HG02973 (cell line): ENCODE measurements at regions not wholly inside any gene's neighbourhood (a gene's known extent, or its start where the extent isn't known, plus 50 kb on each side); places are given as distances from the start of the nearest gene placed in this dataset.

ENCODE experiments used
- ATAC-seq: cut with Tn5 transposase; IDR thresholded peaks from one replicate; pipeline ENCODE4 v1.9.1; 2021; ENCODE audit warnings: moderate library complexity; ENCODE audit not compliant: unreplicated experiment

DNA sequence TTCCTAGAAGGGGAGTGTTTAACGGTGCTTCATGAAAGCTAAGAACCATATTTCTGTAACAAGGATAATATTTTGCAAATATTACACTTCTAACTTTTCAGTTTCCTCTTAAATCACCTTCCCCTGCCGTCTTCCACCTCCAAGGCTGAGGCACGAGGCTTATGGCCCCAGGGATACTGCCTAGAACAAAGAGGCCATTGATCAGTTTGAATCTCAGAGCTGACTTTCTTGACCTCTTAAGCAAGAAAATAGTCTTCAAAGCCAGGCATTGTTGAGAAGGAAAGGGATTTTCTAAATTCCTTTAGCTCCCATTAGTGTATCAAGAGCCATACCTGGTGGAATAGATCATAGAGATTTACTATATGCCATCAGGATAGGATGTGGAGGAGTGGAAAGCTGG, 566.2 kb downstream of the BNC2 start:
- no peak for ATAC-seq

DNA sequence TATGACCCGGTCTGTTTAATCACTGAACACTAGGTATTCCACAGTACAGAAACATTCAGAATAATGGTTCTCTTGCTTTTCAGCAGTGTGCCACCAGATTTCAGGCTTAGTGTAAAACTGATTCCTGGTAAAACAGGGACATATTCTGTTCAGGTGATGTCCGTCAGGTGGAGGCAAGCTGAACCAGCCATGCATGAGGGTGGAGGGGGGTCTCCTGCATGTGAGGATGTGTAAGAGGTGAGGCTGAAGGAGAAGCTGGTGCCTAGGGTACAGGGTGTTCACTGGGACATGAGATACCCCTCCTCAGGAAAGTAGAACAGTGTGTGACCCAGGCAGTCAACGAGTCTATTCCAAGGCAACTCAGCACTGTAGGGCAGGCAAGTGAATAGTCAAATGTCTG, 563.9 kb downstream of the BNC2 start:
- no peak for ATAC-seq

DNA sequence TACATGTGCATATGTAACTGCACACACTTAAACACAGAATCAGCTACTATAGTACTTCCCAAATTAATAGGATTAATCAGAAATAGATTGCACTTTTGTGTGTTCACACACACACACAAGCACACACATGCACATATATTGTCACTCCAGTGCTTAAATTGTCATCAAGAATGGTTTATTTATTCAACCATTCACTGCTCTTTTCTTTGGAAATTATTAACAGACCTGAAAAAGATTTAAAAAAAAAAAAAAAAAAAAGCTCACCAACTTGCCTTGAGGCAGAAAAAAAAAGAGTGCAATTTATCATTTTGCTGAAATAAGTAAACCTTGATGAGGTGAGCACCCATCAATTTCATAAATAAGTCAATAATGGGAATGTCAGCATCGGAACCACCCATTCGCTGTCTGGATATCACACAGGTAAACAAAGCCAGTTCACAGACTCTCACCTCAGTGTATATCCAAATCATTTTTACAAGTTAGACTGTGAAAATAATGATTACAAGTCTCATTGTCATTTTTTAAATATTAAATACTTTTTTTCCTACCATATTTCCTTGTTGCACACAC, 562.8 kb downstream of the BNC2 start:
- ATAC-seq = no peak

DNA sequence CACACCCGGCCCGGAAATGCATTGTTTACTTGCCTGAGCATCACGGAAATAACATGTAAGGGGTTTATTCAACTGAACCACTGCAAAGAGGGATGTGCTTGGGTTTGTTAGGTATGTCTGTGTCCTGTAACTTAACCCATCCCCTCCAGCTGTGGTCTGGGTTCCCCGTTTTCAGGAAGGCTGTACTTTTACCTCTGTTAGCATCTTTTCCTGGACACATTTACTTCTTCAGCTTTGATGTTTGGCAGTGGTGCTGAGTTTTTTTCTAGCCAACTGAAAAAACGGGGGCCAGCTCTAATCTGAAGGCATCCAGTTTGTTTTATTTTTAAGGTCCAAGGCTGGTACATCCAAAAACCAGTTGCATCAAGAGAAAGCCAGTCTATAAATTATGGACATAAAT, 561.8 kb downstream of the BNC2 start:
- ATAC-seq = no peak

DNA sequence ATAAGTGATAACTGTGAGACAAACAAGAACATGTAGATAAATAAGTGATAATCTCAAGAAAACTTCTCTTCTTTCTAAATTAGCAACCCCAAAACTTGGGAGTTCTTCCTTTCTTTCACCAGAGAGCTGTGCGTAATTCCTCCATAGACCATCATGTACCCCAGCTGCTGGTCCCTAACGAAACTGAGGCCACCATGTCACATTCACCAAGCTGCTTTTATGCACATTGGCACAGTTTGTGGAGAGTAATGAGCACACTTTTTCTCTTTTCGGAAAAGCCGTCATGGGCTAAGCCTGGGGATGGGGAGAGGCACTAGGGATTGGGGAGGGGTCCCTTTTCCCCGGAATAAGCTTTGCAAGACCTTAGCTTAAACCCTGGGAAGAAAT, 561.4 kb downstream of the BNC2 start:
- ATAC-seq = no peak

DNA sequence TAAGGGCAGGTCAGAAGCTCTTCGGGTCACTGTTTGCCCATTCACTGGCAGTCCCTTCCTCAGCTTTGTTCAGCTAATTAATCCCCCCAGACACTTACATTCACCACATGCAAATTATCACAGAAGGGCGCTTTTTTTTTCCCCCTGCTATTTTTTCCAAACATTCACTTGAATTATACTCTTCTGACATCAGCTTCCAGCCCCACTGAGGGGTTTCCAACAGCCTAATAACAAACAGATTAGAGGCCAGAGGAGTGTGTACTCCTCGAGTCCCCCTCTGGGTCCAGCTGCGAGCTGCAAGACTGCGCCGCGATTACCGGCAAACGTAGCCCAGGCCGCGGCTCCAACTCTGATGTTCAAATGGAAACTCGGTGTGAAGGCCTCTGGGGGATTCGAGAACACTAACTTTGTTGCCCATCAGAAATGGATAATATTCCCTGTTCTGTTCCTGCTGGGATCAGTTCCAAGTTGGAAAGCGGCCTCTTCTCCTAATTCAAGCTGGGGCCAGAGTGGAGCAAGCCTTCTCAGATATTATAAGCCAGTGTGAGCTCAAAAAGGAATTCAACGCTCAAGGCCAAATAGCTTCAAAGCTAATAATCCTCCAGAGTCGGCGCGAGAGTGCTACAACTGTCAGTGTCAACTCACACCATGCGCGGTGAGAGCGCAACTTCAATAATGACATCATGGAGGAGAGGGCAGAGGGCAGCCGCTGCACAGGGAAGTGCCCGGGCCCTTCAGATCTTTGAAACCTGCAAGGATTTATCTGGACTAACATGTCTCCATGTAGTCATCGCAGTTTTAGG, 560.8 kb downstream of the BNC2 start:
- ATAC-seq = no peak

DNA sequence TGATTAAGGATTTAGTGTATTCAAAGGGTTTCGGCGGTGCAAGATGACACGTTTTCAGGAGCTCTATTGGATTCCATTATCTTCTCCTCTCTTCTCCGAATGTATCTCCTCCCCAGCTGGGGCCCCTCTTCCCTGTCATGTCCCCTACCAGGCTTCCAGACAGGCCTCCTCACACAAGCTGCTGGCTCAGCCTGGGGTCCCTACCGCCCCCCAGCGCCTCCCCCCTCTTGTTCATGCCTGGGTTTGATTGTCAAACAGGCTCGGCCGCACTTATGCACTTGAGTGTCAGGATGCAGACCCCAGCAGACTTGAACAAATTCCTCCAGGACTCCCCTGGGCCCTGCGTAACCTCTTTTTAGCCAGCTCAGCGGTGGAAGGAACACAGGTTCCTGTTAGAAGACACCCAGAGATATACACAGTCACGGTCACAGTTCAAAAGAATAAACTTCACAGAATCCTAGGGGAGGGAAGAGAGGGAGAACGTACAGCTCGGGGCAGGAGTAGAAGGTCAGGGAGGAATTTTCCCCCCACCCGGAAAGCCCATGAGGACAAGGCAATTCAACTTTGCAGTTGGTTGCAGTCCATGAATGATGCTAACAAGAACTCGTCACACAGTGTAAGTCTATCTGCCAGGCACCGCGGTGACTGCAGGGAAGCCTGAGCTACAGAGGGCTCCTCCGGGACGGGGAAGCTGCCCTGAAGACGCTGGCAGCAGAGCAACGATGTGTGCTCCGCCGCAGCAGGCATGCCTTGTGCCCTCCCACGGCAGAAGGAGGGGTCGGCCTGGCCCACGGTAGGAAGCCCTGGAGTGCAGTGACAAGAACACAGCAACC, 560.0 kb downstream of the BNC2 start:
- no peak for ATAC-seq

DNA sequence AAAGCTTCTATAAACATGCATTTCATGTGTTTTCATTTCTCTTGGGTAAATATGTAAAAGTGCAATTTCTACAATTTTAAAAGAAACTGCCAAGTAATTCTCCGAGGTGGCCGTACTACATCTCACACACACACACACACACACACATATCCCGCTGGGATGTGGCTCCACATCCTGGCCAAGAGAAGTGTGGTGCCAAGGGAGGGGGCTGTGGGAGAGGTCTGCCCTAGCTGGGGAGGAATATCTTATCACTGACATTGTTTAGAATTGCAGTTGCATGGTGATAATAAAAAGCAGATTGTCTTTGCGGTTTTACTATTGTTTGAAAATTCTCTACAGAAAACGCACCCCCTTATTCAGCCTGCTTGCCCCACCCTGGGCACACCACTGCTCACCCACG, 558.4 kb downstream of the BNC2 start:
- no peak for ATAC-seq

DNA sequence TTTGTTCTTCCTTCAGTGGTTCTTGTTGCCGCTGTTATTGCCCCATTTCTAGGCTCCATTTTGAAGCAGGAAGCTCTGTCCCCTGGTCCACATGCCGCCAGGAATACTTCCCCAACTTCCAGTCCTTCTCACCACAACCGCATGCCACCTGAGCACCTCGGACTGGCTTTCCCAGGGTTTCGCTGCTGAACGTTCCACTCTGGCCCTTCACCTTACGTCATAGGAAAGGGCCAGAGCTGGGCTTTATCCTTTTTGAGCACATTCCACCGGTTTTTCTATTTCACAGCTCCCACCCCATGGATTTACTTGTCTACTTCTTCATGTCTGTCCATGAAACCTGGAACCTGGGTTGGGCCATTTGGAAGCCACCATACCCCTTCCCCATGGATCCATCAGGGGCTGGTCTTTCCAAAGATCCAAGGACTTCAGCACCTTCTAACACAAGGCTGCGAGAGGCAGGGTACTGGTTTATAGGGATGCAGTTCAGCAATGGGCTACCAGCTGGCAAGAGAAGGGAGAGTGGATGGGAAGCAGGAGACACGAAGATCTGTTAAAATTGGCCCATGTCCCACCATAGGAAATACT, 557.4 kb downstream of the BNC2 start:
- ATAC-seq = no peak

DNA sequence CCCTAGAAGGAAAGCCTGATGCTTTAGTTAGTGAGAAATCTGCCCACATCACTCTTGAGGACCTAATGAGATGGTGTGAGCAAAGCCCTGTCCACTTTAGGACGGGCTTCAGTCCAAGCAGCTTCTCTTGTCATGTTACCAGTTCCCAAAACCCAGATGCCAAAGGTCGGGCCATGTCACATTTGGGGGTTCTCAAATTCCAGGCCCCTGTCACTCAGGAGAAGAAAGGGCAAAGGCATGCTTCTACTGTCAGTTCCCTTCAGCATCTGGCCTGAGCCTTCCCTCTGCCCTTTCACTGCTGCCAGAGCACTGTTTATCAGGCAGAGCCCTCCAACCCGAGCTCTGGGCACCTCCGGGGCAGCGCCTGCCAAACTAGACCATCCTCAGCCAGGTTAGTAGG, 556.0 kb downstream of the BNC2 start:
- ATAC-seq = no peak

DNA sequence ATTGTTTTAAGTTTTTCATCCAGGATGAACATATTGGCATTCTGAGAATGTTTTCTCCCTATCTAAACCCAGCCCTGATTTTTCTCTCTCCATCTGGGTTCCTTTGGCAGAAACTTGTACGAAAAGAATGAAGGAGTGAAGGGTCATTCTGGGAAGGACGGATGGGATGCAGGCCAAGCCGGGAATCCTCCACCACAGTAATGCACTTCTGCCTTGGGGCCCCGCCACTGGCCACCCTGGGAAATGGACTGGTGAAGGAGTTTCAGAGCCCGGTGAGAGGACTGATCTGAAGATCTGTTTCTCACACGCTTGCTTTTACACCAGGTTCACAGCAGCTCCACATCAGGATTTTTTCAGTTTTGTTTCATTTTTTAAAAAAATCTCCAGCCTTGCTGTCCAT, 554.8 kb downstream of the BNC2 start:
- ATAC-seq = no peak

DNA sequence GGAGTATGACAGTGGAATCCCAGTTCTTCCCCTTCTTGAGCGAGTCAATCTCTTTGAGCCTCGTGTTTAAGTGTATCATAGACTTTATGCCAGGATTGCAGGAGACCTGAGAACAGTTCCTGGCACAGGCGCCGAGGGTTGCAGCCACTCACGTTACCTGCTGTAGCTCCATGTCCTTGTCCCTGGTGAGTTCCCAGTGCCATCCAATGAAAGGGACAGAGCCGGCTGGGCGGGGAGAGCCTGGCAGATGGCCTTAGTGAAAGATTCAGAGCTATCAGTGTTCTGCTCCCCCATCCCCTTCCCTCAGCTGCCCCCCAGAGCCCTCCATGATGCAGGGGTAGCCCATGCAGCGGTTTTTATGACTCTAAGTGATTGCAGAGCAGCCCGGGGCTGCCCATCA, 554.0 kb downstream of the BNC2 start:
- ATAC-seq = no peak

DNA sequence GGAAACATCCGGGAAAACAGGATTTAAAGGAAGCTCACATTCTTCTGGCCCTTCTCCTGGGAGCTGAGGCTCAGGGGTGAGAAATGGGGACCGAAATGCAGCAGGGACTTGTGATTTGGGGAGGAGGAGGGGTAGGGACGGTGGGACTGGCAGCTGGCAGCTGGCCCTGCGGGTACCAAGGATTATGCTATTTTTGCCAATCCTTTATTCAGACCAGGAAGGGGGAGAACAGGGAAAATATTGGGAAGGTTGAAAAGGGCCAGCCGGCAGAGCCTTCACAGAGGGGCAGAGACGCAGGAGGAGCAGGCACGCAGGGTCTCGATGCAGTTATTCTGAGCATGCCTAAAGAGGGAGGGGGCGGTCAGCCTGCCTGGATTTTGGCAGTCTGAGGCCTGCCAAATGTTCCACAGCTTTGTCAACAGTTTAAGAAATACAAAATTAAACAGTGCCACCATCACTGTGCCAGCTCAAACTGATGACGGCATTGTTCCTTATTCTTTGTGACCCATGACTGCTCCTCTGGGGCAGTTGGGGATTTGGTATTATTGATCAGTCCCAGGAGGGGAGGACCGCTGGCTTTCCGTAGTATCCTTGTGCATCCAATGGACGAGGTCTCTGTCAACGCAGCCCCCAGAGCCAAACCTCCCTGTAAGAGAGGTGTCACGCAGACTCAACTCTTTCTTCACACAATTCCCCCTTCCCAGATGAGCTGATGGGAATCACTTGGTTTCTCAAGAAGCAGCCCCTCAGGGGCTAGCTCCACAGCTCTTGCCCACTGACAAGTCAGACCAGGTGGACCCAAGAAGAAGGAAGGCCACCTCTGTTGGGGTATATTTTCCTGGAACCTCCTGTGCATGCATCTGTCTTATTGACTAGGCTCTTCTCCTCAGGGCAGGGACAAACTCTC, 553.3 kb downstream of the BNC2 start:
- ATAC-seq = no peak

DNA sequence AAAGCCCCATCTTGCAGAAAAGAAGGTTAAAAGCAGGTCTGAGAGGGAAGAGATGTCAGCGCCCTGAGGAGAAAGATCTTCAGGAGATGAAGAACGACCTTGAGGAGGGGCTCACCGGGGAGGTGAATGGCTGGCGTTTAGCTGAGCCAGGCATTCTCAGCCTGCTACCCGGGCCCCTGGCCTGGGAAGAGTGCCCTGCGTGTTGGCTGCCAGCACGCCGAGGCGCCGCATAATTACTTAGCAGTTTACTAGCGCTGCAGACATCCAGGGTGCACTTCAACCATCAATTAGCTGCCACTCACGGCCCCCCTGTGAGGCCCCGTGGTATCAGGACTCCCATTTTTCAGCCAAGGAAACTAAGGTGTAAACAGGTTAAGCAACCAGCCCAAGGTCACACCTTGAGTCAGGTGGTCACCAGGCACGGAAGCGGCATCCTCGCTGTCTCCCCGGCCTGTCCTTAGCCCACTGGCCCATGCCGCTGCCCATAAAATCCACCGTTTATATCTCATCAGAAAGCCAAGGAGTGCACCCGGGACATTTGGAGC, 551.9 kb downstream of the BNC2 start:
- ATAC-seq = no peak

DNA sequence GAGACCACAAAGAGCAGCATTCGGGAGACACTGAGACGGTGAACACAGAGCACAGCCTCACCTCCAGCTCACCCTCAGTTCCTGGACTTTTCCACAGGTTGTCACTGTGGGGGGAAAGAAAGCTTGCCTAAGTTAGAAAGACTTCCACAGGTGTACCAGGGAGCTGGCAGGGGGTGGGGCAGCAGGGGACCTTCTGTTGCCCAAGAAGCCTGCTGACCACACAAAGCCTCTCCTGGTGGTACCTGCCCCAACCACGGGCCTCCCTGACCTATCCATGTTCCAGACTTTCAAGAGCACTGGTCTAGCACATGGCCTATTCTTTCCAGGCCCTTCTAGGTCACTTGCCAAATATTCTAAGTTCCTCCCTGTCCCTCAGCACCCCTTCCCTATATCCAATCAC, 550.8 kb downstream of the BNC2 start:
- ATAC-seq = no peak

DNA sequence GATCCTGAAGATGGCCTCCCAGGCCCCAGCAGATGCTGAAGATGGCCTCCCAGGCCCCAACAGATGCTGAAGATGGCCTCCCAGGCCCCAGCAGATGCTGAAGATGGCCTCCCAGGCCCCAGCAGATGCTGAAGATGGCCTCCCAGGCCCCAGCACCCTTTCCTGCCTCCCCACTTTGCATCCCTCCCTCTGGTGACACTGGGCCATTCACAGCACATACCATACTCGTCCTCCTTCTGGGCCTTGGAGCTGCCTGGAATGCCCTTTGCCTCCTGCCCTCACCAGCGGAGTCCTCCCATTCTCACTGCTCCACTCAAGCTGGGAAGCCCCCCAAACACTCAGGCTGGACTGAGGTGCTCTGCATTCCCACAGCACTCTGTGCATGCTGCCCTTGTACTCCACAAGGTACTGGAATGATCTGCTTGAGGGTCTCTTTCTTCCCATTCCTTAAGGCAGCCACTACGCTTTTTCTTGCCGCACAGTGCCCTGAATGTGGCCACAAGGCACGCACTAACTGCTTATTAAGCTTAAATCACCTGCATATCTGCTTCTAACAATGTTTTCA, 550.0 kb downstream of the BNC2 start:
- ATAC-seq = no peak

DNA sequence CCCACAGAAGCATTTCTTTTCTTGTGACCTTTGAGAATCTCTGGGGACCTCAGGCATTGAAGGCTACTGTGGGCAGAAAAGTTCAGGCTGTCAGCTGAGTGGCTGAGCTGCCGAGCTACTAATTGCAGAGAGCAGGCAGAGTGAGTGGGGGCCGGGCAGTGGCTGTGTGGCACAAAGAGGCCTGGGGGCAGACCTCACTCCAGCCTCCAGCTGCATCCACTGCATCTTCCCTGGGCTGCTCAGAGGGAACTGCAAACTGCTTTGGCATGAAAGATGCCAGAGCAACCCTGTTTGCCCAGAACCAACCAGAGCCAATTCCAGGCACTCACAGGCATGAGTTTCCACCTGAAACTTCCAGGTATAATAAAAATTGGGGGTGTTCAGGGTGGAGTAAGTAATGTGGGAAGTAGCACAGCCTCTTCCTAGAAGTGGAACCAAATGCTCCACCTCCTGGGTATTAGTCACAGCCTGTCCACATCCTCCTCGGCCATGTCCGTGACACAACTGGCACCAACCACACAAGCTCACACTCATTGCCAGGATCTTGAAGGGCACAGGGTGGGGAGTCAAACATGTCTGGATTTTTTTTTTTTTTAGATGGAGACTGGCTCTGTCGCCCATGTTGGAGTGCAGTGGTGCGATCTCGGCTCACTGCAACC, 548.9 kb downstream of the BNC2 start:
- ATAC-seq = no peak

DNA sequence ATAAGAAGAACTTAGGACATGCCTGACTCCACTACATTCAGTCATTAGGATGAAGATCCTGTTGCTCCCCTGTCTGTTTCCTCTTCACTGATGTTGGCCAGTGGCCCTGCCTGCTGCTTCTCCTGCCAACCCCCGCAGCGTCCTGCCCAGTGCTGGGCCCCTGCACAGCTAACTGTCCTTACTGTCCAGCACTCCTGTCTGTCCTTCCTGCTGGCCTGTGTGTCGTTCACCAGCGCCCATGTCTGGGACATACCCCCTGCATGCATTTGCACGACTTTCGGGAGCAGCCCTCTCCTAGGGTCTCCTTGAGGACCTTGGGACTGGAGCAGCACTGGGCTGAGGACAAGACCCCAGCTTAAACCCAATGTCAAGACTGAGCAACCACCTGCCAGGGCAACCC, 547.6 kb downstream of the BNC2 start:
- no peak for ATAC-seq

DNA sequence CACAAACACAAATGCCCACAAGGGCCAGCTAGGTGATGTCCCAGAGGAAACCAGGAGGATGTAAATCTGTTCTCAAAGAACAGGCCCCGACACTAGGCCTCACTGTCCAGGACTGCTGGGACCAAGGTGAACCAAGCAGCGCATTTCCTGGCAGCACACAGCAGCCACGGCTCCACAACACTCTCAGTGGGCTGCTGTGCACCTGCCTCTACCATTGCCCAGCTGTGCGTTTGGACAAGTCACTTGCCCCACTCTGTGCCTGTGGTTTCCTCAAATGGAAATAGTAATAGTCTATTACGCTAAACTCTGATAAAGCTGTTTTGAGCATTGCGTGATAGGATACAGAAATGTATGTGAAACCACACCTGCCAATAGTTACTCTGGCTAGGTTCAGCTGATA, 544.5 kb downstream of the BNC2 start:
- ATAC-seq = no peak

DNA sequence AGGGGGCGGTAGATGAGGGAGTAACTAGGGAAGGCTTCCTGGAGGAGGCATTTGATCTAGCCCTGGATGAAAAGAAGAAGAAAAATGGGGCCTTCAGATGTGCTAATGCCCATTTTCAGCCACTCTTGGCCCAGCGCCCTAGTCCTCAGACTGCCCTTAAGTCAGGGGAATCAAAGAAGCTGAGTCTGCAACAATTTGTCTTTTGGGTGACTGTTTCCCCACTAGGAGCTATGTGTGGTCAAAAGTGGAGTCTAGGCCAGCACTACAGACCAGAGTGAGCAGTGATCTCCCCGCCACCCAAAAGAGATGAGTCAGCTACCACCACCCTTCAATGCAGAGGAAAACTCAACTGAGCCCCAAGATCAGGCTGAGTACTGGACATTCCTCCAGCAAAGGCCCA, 542.1 kb downstream of the BNC2 start:
- ATAC-seq = no peak
